HL-60 (cell line): ENCODE measurements at regions not wholly inside any gene's neighbourhood (a gene's known extent, or its start where the extent isn't known, plus 50 kb on each side); places are given as distances from the start of the nearest gene placed in this dataset.

ENCODE experiments used
- DNase-seq, 2 experiments: peaks; one replicate each; pipeline ENCODE4 v3.0.0-alpha.2; 2010 to 2020; ENCODE audit warnings: low read depth in 1 of 2, low spot score in 1 of 2
- H3K27ac ChIP-seq: fragments of 250-450 bp; sonication (Bioruptor Pico); replicated peaks from 2 replicates; pipeline ENCODE4 v1.5.1; 2020; ENCODE audit warnings: mild to moderate bottlenecking, moderate library complexity
- H3K27me3 ChIP-seq: fragments of 250-450 bp; sonication (Bioruptor Pico); 2 replicates; pipeline ENCODE4 v1.5.1; 2021; ENCODE audit warnings: mild to moderate bottlenecking, moderate library complexity; ENCODE audit not compliant: insufficient read depth, poor library complexity, severe bottlenecking
- H3K4me3 ChIP-seq: replicated peaks from 2 replicates; pipeline ENCODE4 v1.5.1; 2011; ENCODE audit warnings: mild to moderate bottlenecking, control low read depth, low read length; ENCODE audit not compliant: insufficient read depth
- CTCF ChIP-seq: IDR thresholded peaks from one replicate; pipeline ENCODE4 v1.5.1; 2011; ENCODE audit warnings: low read length, control low read depth, inconsistent platforms; ENCODE audit not compliant: insufficient read depth
- GABPA ChIP-seq: IDR thresholded peaks from 2 replicates; pipeline ENCODE4 v1.6.1; 2012; ENCODE audit warnings: low read depth
- POLR2AphosphoS5 ChIP-seq: IDR thresholded peaks from 2 replicates; pipeline ENCODE4 v1.6.1; 2012; ENCODE audit warnings: low read depth
- REST ChIP-seq: IDR thresholded peaks from 2 replicates; pipeline ENCODE4 v1.6.1; 2012; ENCODE audit warnings: low read depth; ENCODE audit not compliant: insufficient replicate concordance
- SPI1 ChIP-seq: IDR thresholded peaks from 2 replicates; pipeline ENCODE4 v1.6.1; 2012; ENCODE audit warnings: low read depth, mild to moderate bottlenecking, borderline replicate concordance

DNA sequence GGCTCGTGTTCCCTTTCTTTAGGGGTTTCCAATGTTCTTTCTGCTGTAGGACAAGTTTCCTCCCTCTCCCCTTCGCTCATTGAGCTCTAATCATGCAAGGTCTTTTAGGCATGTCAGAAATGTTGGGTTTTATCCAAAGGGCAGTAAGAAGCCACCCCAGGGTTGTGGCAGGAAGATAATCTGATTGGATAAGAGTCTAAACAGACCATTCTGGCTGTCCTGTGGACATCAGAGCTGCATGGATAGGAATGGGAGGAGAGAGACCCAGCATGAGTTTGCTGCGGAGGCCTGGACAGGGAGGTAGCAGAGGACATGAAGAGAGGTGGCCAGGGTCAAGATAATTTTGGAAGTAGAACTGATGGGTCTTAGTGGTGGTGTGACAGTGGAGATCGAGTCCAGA is 88.2 kb downstream of the ACKR3 start:
- no peak overlapping the region for H3K27ac ChIP-seq
- H3K4me3 ChIP-seq, result no peak overlapping the region
- no peaks in the 10 kb centered on the region for H3K27me3 ChIP-seq
- DNase-seq, result no peak
- no peak for TF ChIP-seq POLR2AphosphoS5
- no peak for TF ChIP-seq SPI1
- TF ChIP-seq GABPA, result no peak
- no peak for TF ChIP-seq CTCF
- no peak for TF ChIP-seq REST

DNA sequence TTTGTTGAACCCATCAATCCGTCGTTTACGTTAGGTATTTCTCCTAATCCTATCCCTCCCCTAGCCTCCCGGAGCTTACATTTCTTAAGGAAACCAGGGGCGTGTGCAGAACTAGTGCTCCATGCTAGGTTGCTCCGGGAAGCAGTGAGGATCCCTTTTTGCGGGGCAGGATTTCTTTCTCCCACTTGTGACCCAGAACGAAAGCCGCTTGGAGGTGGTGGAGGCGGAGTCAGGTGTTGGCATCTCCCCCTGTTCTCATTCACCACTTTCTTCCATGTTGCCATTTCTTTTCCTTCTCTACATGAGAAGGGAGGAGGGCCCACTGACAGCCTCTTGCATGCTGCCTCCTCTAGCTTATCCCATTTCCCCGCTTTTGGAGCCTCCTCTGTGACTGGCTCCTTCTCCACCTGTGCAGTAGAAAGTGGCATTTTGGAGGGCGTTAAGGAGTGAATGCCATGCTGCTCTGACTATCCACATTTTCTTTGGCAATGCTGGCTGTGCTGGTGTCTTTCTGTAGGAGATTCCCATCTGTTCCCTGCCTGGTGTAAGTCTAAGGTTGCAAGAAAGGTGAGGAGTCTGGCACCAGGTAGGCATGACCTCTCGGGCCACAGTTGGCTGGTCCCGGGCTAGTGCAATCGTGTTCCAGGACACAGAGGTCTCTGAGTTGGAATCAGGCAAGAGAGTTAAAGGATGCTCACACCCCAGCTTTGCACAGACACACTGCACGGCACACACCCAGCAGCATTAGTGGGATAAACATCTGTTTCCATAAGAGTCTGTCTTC is 89.5 kb downstream of the ACKR3 start:
- TF ChIP-seq GABPA (no peak), REST (no peak), POLR2AphosphoS5 (no peak), CTCF (no peak), SPI1 (no peak)
- H3K27ac ChIP-seq, result no peak overlapping the region
- H3K4me3 ChIP-seq, result no peak overlapping the region
- no peaks in the 10 kb centered on the region for H3K27me3 ChIP-seq
- DNase-seq, result no peak

- H3K27ac ChIP-seq, result no peak overlapping the region
Observed at GRCh38 chr2:236659758-236660150, 90.1 kb downstream of the ACKR3 start.

More at GRCh38 chr2:236659758-236660150, 90.1 kb downstream of the ACKR3 start:
- Histone ChIP-seq H3K4me3 (no peak overlapping the region), H3K27me3 (no peaks in the 10 kb centered on the region)
- TF ChIP-seq CTCF (no peak), REST (no peak), SPI1 (no peak), POLR2AphosphoS5 (no peak), GABPA (no peak)
- DNase-seq, result no peak
